Kidney (tissue), 13 donors: ENCODE measurements at regions not wholly inside any gene's neighbourhood (a gene's known extent, or its start where the extent isn't known, plus 50 kb on each side); places are given as distances from the start of the nearest gene placed in this dataset.

Experiments
- DNase-seq, 5 donors: peaks; one replicate each; pipeline ENCODE4 v3.0.0-alpha.2; 2013 to 2020
- FAIRE-seq: peaks from 2 replicates; lab custom pipeline; 2012; peaks lifted over from hg19 to GRCh38; lab: Jason Lieb, UNC
- H3K27ac ChIP-seq, 2 donors: one replicate each; pipeline ENCODE4 v1.7.0; 2013; ENCODE audit warnings: low read depth in 2 of 2, low read length in 2 of 2, inconsistent platforms in 1 of 2
- H3K27me3 ChIP-seq: one replicate; pipeline ENCODE4 v1.7.1; 2013; ENCODE audit warnings: low read length, inconsistent platforms; ENCODE audit not compliant: control insufficient read depth, insufficient read depth
- H3K36me3 ChIP-seq, 3 donors: one replicate each; pipeline versions ENCODE4 v1.7.0 to v1.7.1; 2013; ENCODE audit warnings: low read length in 3 of 3, control low read depth in 1 of 3, inconsistent platforms in 1 of 3; ENCODE audit not compliant: insufficient read depth in 3 of 3, control insufficient read depth in 2 of 3
- H3K4me1 ChIP-seq, 3 donors: one replicate each; pipeline versions ENCODE4 v1.7.0 to v1.7.1; 2013; ENCODE audit warnings: low read length in 3 of 3, inconsistent platforms in 1 of 3, low read depth in 1 of 3; ENCODE audit not compliant: control insufficient read depth in 2 of 3, insufficient read depth in 2 of 3
- H3K4me3 ChIP-seq, 3 donors: one replicate each; pipeline versions ENCODE4 v1.7.0 to v1.8.1; 2013; ENCODE audit warnings: low read length in 3 of 3, control low read depth in 1 of 3, inconsistent platforms in 1 of 3
- H3K9ac ChIP-seq, 3 donors: one replicate each; pipeline versions ENCODE4 v1.7.0 to v1.7.1; 2013; ENCODE audit warnings: low read length in 3 of 3, control low read depth in 1 of 3, inconsistent platforms in 1 of 3
- H3K9me3 ChIP-seq, 3 donors: one replicate each; pipeline versions ENCODE4 v1.7.0 to v1.7.1; 2013; ENCODE audit warnings: low read length in 3 of 3, control low read depth in 1 of 3, inconsistent platforms in 1 of 3; ENCODE audit not compliant: control insufficient read depth in 2 of 3, insufficient read depth in 1 of 3
- intact Hi-C: fragments of 100-400 bp; cut with DNase I; formaldehyde crosslinking; loops from one replicate; pipeline ENCODE4 v1.11.1; 2022
- TF ChIP-seq, protein P1 (sequence below): IDR thresholded peaks from 3 replicates; pipeline ENCODE4 v1.5.1; 2012; ENCODE audit warnings: mild to moderate bottlenecking, moderate library complexity, borderline replicate concordance; ENCODE audit not compliant: insufficient read depth; ENCODE audit errors: extremely low read depth
- donor health status: control.
- donor health status: control.
- donor health status: control.
- donor health status: control.
- donor health status: control.
- donor health status: DM: yes; HTN: yes; CAD: no.
- donor health status: Normal renal cell carcinoma (clear cell type).

DNA sequence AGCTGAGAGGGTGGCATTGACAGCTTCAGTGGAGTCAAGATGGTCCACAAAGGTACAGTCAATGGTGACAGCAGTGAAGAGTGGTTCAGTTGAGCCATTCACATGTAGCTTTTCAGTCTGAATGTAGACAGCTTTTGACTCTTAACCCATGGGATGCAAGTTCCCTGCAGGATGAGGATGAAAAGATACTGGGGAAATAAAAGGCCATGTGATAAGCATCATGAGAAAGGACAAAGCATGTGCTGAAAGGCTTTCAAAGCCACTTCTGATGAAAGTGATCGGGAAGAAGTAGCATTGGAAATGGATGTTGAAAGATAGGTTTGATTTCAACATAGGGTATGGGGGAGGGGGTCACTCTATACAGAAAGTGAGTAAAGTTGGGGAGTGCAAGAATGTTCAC lies 182.9 kb downstream of the ETS1 start:
- DNase-seq = no peak
- Histone ChIP-seq H3K4me3 (no peak overlapping the region), H3K27me3 (no peaks in the 10 kb centered on the region), H3K27ac (no peak overlapping the region), H3K4me1 (no peaks in the 10 kb centered on the region), H3K9me3 (no peaks in the 10 kb centered on the region), H3K36me3 (no peaks in the 10 kb centered on the region), H3K9ac (no peak overlapping the region)
- TF ChIP-seq, protein P1, sequence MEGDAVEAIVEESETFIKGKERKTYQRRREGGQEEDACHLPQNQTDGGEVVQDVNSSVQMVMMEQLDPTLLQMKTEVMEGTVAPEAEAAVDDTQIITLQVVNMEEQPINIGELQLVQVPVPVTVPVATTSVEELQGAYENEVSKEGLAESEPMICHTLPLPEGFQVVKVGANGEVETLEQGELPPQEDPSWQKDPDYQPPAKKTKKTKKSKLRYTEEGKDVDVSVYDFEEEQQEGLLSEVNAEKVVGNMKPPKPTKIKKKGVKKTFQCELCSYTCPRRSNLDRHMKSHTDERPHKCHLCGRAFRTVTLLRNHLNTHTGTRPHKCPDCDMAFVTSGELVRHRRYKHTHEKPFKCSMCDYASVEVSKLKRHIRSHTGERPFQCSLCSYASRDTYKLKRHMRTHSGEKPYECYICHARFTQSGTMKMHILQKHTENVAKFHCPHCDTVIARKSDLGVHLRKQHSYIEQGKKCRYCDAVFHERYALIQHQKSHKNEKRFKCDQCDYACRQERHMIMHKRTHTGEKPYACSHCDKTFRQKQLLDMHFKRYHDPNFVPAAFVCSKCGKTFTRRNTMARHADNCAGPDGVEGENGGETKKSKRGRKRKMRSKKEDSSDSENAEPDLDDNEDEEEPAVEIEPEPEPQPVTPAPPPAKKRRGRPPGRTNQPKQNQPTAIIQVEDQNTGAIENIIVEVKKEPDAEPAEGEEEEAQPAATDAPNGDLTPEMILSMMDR = no peak
- intact Hi-C loops = no loop called here
- FAIRE-seq = no peak

DNA sequence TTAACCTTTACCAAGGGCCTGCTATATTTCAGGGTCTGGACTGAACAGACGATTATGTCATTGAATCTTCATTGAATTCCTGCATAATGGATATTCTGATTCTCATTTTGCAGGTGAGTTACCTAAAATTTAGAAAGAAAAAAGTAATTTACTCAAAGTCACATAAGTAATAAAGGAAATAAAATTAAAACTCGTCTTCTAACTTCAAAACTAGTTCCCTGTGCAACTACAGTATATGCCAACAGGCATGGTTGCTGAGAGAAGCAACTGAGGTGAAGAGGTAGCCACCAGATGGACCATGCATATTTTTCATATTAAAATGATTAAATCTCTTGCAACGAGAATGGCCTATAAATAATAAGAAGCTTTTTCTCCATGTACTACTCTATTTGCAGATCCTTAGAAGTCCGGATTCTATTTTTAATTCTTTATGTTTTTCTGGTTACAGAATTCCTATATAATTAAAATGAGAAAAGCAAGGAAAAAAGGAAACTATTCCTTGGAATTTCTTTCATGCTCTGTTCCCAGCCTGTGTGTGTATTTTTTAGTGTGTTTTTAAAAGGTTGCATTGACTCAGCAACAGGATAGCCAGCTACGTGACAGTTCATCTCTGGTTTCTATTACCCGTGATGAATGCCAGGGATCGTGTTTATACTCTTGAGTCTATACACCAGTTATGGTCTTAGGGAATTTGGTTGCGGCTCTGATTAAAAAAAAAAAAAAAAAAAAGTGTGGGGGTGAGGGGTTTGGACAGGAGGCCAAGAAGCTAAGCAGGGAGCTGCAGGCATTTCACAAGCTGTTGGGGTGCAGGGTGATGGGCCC lies 186.8 kb downstream of the ETS1 start:
- Histone ChIP-seq H3K27me3 (no peaks in the 10 kb centered on the region), H3K9me3 (no peaks in the 10 kb centered on the region), H3K9ac (no peak overlapping the region), H3K36me3 (no peaks in the 10 kb centered on the region), H3K4me1 (no peaks in the 10 kb centered on the region), H3K4me3 (no peak overlapping the region), H3K27ac (no peak overlapping the region)
- TF ChIP-seq, protein P1 = no peak
- intact Hi-C loops = no loop called here
- DNase-seq (peak in 2 of 5 donors; percentile 49 to 60), FAIRE-seq (no peak)

- intact Hi-C loops = no loop called here
- no peak overlapping the region for H3K4me3 ChIP-seq
- DNase-seq = no peak
- H3K4me1 ChIP-seq = no peaks in the 10 kb centered on the region
- no peak overlapping the region for H3K9ac ChIP-seq
- no peaks in the 10 kb centered on the region for H3K9me3 ChIP-seq
- TF ChIP-seq, protein P1 = no peak
- no peak overlapping the region for H3K27ac ChIP-seq
- no peaks in the 10 kb centered on the region for H3K27me3 ChIP-seq
- H3K36me3 ChIP-seq = no peaks in the 10 kb centered on the region
- no peak for FAIRE-seq
Observed at GRCh38 chr11:128399251-128400121, 187.9 kb downstream of the ETS1 start.
